Fibroblast of pulmonary artery (primary cell): ENCODE measurements at regions not wholly inside any gene's neighbourhood (a gene's known extent, or its start where the extent isn't known, plus 50 kb on each side); places are given as distances from the start of the nearest gene placed in this dataset.

Source experiments
- DNase-seq: peaks from one replicate; pipeline ENCODE4 v3.0.0-alpha.2; 2010; ENCODE audit warnings: low read depth
- H3K4me3 ChIP-seq: replicated peaks from 2 replicates; pipeline ENCODE4 v1.5.1; 2011; ENCODE audit warnings: low read depth, mild to moderate bottlenecking, control low read depth, low read length, moderate library complexity
- TF ChIP-seq, protein P1 (sequence below): IDR thresholded peaks from 2 replicates; pipeline ENCODE4 v1.5.1; 2011; ENCODE audit warnings: mild to moderate bottlenecking, control low read depth, low read length, inconsistent platforms; ENCODE audit errors: missing control alignments

DNA sequence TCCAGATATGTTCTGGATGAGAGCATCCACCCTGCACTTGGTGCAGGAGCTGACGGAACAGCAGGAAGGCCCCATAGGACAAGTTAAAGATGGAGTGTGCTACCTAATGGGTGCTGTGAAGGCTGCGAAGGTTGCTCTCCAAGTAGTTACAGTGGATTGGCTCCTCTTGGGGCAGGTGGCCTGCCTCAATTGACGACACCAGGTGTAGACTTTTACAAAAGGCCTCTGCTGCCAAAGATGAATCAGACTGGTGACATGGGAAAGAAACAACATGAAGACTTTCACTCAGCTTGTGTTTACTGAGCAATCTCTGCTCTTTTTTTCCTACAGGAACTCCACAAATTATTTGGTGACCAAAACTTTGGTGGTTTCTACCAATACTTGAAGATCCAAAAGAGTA, 437.7 kb downstream of the PLCL1 start:
- TF ChIP-seq, protein P1, sequence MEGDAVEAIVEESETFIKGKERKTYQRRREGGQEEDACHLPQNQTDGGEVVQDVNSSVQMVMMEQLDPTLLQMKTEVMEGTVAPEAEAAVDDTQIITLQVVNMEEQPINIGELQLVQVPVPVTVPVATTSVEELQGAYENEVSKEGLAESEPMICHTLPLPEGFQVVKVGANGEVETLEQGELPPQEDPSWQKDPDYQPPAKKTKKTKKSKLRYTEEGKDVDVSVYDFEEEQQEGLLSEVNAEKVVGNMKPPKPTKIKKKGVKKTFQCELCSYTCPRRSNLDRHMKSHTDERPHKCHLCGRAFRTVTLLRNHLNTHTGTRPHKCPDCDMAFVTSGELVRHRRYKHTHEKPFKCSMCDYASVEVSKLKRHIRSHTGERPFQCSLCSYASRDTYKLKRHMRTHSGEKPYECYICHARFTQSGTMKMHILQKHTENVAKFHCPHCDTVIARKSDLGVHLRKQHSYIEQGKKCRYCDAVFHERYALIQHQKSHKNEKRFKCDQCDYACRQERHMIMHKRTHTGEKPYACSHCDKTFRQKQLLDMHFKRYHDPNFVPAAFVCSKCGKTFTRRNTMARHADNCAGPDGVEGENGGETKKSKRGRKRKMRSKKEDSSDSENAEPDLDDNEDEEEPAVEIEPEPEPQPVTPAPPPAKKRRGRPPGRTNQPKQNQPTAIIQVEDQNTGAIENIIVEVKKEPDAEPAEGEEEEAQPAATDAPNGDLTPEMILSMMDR, result no peak
- no peak overlapping the region for H3K4me3 ChIP-seq
- DNase-seq, result no peak

DNA sequence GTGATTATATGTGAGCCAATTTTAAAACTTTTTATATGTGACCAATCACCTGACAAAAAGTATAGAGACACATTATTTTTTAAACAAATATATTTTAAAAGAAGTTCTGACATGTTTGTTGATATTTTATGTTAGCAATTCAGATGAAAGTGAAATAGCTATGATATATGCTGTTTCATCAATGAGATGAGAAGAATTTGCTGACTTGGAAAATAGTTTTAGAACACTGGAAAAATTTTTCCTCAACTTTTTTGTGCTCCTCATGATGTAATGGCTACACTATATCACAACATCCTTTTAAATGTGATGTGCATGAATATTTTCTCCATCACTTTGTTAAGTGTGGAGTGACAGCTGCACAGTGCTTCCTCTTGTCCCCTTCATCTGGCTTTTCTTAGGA, 434.0 kb downstream of the PLCL1 start:
- H3K4me3 ChIP-seq, result no peak overlapping the region
- no peak for DNase-seq
- TF ChIP-seq, protein P1, result no peak

DNA sequence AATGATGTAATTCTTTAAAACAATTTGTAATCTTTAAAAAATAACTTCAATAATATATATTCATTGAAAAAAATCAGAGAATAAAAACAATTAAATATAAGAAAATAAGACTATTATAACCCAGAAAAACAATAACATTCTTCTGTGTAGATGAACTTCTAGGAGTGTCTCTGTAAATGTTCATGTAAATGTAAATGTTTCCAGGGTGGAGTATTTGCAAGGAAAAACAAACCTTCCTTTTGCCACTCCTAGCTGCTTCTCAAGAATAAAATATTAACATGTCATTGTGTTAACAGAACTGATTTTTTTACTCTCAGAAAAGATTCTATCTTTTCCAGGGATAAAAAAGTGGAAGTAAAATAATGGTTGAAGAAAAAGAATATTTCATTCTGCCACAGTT, 431.9 kb downstream of the PLCL1 start:
- TF ChIP-seq, protein P1, result no peak

DNA sequence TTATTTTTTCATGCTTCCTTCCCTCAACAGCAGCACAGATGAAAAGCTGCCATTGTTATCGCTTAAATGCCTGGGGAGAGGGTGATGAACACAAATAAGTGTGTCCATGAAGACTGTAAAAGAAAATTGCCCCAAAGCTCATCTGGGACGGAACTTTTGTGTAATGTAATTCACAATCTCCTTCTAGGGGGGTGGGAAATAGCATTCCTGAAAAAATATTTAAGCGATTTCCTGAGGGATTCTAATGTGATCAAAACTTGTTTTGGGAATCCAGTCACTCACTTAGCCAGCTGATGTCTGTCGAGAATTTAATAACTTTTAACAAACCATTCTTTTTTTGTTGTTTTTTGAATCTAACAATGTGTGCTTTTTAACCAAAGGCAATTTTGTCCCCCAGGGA, 427.9 kb downstream of the PLCL1 start:
- H3K4me3 ChIP-seq, result no peak overlapping the region
- TF ChIP-seq, protein P1, result no peak
- no peak for DNase-seq

More for the DNA sequence above, 431.9 kb downstream of the PLCL1 start:
- no peak overlapping the region for H3K4me3 ChIP-seq
- no peak for DNase-seq

DNA sequence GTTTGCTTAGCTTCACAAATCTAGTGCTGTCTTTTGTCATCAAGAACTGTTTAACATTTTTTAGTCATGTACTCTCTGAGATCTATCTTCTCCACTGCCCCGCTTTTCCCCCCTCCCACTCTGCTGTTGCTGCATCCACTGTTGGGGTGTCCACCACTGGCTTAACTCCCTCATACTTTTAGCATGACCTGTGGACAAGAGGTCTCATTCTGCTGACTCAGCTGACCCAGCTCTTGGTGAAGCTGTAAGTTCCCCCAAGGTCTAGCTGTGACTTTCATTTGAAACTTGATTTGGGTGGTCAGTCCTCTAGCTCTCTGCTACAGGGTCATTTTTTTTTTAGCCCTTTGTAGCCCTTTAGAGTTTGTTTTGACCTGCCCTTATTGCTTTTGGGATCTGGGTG, 427.2 kb downstream of the PLCL1 start:
- DNase-seq, result no peak
- TF ChIP-seq, protein P1, result no peak
- no peak overlapping the region for H3K4me3 ChIP-seq

DNA sequence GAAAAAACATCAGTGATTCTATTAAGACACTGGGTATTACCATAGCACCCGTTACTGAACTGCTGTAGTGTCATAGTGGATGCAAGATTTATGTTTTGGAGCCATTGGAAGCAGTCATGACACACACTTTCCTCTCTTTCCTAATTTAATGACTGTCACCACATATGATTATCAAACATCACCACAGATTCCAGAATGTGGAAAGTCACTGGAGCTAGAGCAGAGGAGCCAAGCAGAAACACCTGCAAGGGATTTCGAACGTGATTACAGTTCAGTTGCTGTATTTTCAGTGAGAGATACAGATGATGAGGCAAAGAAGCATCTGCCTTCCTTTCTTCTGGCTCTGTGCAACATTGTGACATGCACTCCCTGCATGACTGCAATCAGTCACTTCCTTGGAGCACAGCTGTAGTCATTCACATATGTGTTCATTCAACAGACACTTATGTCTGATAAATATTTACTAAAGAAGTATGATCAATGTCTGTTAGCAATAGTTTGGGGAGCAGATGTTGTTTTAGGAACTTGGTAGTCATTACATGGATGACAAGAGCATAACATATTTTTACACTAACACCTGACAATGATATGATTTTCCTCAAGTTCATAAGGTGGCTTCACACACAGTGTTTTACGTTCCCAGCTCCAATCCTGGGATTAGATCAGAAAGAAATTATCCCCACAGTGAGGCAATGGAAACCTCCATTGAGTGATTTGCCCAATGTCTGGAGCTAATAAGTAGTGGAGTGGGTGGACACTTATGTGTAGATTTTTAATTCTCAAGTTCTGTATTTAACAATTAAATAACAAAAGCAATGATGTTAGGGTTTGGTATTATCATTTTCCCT, 416.6 kb downstream of the PLCL1 start:
- no peak for DNase-seq
- H3K4me3 ChIP-seq, result no peak overlapping the region
- TF ChIP-seq, protein P1, result no peak

DNA sequence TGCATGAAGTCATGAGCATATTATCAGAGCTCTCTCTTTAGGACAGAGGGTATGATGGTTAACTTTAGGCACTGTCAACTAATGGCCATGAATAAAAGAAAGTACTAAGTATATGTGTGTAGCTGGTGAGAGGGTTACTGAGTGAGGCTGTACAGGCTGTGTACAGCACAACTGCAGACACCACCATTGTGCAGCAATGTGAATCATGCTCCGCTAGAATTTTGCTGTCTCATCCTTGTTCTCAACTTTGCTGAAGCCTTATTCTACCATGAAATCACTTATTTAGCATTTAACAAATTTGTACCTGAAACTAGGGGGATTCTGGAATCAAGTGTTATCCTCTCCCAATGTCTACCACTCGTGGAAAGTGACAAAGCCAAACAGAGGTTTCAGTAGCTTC, 414.9 kb downstream of the PLCL1 start:
- TF ChIP-seq, protein P1, result no peak
- H3K4me3 ChIP-seq, result no peak overlapping the region
- DNase-seq, result no peak
